RWPE2 (cell line): ENCODE measurements at regions not wholly inside any gene's neighbourhood (a gene's known extent, or its start where the extent isn't known, plus 50 kb on each side); places are given as distances from the start of the nearest gene placed in this dataset.

Experiments
- ATAC-seq: fragments of 200-7000 bp; cut with Tn5 transposase; 3 replicates; pipeline ENCODE4 v1.9.1; 2021; ENCODE audit warnings: low read depth
- DNase-seq: peaks from one replicate; pipeline ENCODE4 v3.0.0-alpha.2; 2020; ENCODE audit warnings: low spot score
- H3K27ac ChIP-seq: fragments of 450-650 bp; 2 replicates; pipeline ENCODE4 v1.5.1; 2017; ENCODE audit warnings: mild to moderate bottlenecking; ENCODE audit not compliant: poor library complexity, severe bottlenecking
- H3K27me3 ChIP-seq: fragments of 250-450 bp; sonication (Bioruptor Pico); 2 replicates; pipeline ENCODE4 v1.5.1; 2021; ENCODE audit warnings: mild to moderate bottlenecking, moderate library complexity; ENCODE audit not compliant: insufficient read depth, poor library complexity, severe bottlenecking
- H3K36me3 ChIP-seq: fragments of 250-450 bp; sonication (Bioruptor Pico); 2 replicates; pipeline ENCODE4 v1.5.1; 2020; ENCODE audit warnings: low read depth, mild to moderate bottlenecking, moderate library complexity
- H3K4me1 ChIP-seq: fragments of 250-450 bp; sonication (Bioruptor Pico); 2 replicates; pipeline ENCODE4 v1.5.1; 2021; ENCODE audit warnings: mild to moderate bottlenecking, moderate library complexity; ENCODE audit not compliant: insufficient read depth, poor library complexity, severe bottlenecking
- H3K4me3 ChIP-seq: fragments of 250-450 bp; sonication (Bioruptor Pico); 2 replicates; pipeline ENCODE4 v1.5.1; 2021; ENCODE audit warnings: mild to moderate bottlenecking, moderate library complexity; ENCODE audit not compliant: severe bottlenecking
- H3K9me3 ChIP-seq: fragments of 250-450 bp; sonication (Bioruptor Pico); 2 replicates; pipeline ENCODE4 v1.5.1; 2021; ENCODE audit warnings: mild to moderate bottlenecking, moderate library complexity; ENCODE audit not compliant: severe bottlenecking
- CTCF ChIP-seq: fragments of 450-650 bp; IDR thresholded peaks from one replicate; pipeline ENCODE4 v1.5.1; 2017; ENCODE audit warnings: mild to moderate bottlenecking, moderate library complexity; ENCODE audit not compliant: poor library complexity, severe bottlenecking

- H3K27me3 ChIP-seq: no peaks in the 10 kb centered on the region
- DNase-seq (no peak), ATAC-seq (no peak)
- H3K36me3 ChIP-seq: no peaks in the 10 kb centered on the region
- H3K9me3 ChIP-seq: no peaks in the 10 kb centered on the region
- no peak overlapping the region for H3K27ac ChIP-seq
- H3K4me3 ChIP-seq: no peak overlapping the region
- no peaks in the 10 kb centered on the region for H3K4me1 ChIP-seq
- no peak for TF ChIP-seq CTCF
These were observed 338.0 kb downstream of the MATN1 start for GRCh38 chr1:30385246-30385995.

GRCh38 chr1:30384286-30385245, 338.8 kb downstream of the MATN1 start:
- Histone ChIP-seq H3K27ac (no peak overlapping the region), H3K9me3 (no peaks in the 10 kb centered on the region), H3K4me1 (peaks cover 3% of the 10 kb centered on the region), H3K4me3 (no peak overlapping the region), H3K27me3 (no peaks in the 10 kb centered on the region), H3K36me3 (no peaks in the 10 kb centered on the region)
- no peak for TF ChIP-seq CTCF
- ATAC-seq: no peak
- no peak for DNase-seq

GRCh38 chr1:30383221-30383711, 340.1 kb downstream of the MATN1 start:
- ATAC-seq (no peak), DNase-seq (no peak)
- H3K27me3 ChIP-seq: no peaks in the 10 kb centered on the region
- TF ChIP-seq CTCF: no peak
- no peak overlapping the region for H3K27ac ChIP-seq
- peaks cover 6% of the 10 kb centered on the region for H3K4me1 ChIP-seq
- no peaks in the 10 kb centered on the region for H3K36me3 ChIP-seq
- H3K4me3 ChIP-seq: no peak overlapping the region
- no peaks in the 10 kb centered on the region for H3K9me3 ChIP-seq

GRCh38 chr1:30382496-30382895, 340.9 kb downstream of the MATN1 start:
- Histone ChIP-seq H3K9me3 (no peaks in the 10 kb centered on the region), H3K36me3 (no peaks in the 10 kb centered on the region), H3K27me3 (no peaks in the 10 kb centered on the region), H3K27ac (no peak overlapping the region), H3K4me3 (no peak overlapping the region), H3K4me1 (peaks cover 6% of the 10 kb centered on the region)
- no peak for TF ChIP-seq CTCF
- ATAC-seq: no peak
- no peak for DNase-seq
